ENCODE measurements at regions not wholly inside any gene's neighbourhood (a gene's known extent, or its start where the extent isn't known, plus 50 kb on each side); places are given as distances from the start of the nearest gene placed in this dataset.

DNA sequence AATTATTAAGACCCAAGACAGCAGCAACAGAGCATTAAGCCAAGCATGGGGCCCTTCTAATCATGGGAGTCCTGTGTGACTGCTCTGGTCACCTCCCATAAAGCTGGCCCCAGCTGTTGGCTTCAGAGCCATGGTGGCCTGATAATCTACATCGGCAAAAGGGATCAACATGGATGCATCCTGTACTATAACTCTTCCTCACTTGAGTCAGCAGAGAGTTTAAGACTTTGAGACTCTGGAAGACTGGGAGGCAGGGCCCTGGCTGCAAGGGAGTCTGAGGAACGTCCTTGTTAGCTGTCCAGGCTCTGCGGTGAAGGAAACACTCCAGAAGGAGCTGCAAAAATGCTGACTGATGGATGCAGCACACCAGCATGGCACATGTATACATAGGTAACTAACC, 95.0 kb upstream of the KIAA1217 start:
- peaks cover 13% of the 10 kb centered on the region for H3K4me1 Mint-ChIP-seq

DNA sequence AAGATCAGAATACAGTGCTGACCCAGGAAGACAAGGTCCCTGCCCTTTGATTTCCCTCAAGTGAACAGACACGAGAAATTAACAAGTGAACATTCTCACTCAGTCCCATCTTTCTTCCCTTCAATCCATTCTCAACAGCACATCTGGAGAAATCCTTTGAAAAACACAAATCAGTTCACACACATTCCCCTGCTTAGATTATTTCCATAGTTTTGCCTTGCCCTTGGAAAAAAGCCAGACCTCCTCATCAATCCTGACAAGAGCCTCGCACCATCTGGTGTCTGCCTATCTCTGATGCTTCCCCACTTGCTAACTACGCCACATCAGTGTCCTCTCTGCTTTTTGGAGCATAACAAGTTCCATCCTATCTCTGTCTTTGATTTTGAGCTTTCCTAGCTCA, 94.4 kb upstream of the KIAA1217 start:
- Mint-ChIP-seq H3K27me3 (ENCODE audit: insufficient read depth) (no peaks in the 10 kb centered on the region), H3K36me3 (ENCODE audit: low read depth) (no peaks in the 10 kb centered on the region), H3K27ac (no peak overlapping the region), H3K4me3 (no peak overlapping the region), H3K9me3 (no peaks in the 10 kb centered on the region), H3K4me1 (peaks cover 18% of the 10 kb centered on the region)
- DNase-seq, result no peak
- no peaks in the 10 kb centered on the region for H3K9me3 ChIP-seq (ENCODE audit: control insufficient read depth, low read length)
- no peak overlapping the region for H3K9ac ChIP-seq (ENCODE audit: extremely low read depth, low read length, poor library complexity, severe bottlenecking)
- WGBS, 2 experiments (ENCODE audit: insufficient coverage in 1 of 2, insufficient read length in 1 of 2), result 88 to 92% methylated on average over 2 to 3 of the region's 3 CpGs
- H3K27ac ChIP-seq (ENCODE audit: low read depth, low read length), result no peak overlapping the region
- no peaks in the 10 kb centered on the region for H3K4me1 ChIP-seq (ENCODE audit: control insufficient read depth, insufficient read depth, low read length)
- no peaks in the 10 kb centered on the region for H3K36me3 ChIP-seq (ENCODE audit: control insufficient read depth, insufficient read depth, low read length)
- no peak overlapping the region for H3K4me3 ChIP-seq (ENCODE audit: low read length)
- TF ChIP-seq, protein P1, sequence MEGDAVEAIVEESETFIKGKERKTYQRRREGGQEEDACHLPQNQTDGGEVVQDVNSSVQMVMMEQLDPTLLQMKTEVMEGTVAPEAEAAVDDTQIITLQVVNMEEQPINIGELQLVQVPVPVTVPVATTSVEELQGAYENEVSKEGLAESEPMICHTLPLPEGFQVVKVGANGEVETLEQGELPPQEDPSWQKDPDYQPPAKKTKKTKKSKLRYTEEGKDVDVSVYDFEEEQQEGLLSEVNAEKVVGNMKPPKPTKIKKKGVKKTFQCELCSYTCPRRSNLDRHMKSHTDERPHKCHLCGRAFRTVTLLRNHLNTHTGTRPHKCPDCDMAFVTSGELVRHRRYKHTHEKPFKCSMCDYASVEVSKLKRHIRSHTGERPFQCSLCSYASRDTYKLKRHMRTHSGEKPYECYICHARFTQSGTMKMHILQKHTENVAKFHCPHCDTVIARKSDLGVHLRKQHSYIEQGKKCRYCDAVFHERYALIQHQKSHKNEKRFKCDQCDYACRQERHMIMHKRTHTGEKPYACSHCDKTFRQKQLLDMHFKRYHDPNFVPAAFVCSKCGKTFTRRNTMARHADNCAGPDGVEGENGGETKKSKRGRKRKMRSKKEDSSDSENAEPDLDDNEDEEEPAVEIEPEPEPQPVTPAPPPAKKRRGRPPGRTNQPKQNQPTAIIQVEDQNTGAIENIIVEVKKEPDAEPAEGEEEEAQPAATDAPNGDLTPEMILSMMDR (conservative IDR thresholded peaks at IDR 0.05), result no peak
- no peaks in the 10 kb centered on the region for H3K27me3 ChIP-seq (ENCODE audit: control insufficient read depth, insufficient read depth, low read length, poor library complexity, severe bottlenecking)

More for the DNA sequence above, 95.0 kb upstream of the KIAA1217 start:
- no peaks in the 10 kb centered on the region for H3K36me3 ChIP-seq (ENCODE audit: control insufficient read depth, insufficient read depth, low read length)
- no peaks in the 10 kb centered on the region for H3K4me1 ChIP-seq (ENCODE audit: control insufficient read depth, insufficient read depth, low read length)
- TF ChIP-seq, protein P1 (conservative IDR thresholded peaks at IDR 0.05), result no peak
- H3K9me3 Mint-ChIP-seq, result no peaks in the 10 kb centered on the region
- no peak overlapping the region for H3K27ac Mint-ChIP-seq
- DNase-seq, result no peak
- no peaks in the 10 kb centered on the region for H3K27me3 Mint-ChIP-seq (ENCODE audit: insufficient read depth)
- no peak overlapping the region for H3K9ac ChIP-seq (ENCODE audit: extremely low read depth, low read length, poor library complexity, severe bottlenecking)
- no peak overlapping the region for H3K4me3 ChIP-seq (ENCODE audit: low read length)
- 86 to 100% methylated on average over 2 to 3 of the region's 3 CpGs for WGBS, 2 experiments (ENCODE audit: insufficient coverage in 1 of 2, insufficient read length in 1 of 2)
- H3K9me3 ChIP-seq (ENCODE audit: control insufficient read depth, low read length), result no peaks in the 10 kb centered on the region
- no peaks in the 10 kb centered on the region for H3K27me3 ChIP-seq (ENCODE audit: control insufficient read depth, insufficient read depth, low read length, poor library complexity, severe bottlenecking)
- H3K4me3 Mint-ChIP-seq, result no peak overlapping the region
- H3K36me3 Mint-ChIP-seq (ENCODE audit: low read depth), result no peaks in the 10 kb centered on the region
- H3K27ac ChIP-seq (ENCODE audit: low read depth, low read length), result no peak overlapping the region

DNA sequence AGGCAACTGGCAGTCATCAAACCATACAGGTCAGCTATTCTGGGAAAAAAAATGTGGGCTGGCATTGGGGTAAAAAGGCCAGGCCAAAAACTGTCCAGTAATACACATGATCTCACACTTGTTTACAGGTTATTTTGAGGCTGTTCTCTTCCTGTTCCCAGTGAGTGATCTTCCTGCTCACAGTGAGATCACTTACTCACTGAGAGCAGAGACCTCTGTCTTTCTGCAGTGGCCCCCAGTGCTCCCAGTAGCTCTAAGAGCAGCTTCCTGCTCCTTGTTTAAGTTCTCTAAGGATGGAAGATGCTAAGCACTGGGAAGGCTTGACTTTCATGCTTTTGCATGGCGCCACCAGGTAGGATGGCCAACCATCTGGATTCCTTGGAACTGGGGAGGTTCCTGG, 93.5 kb upstream of the KIAA1217 start:
- Histone ChIP-seq H3K4me3 (ENCODE audit: low read length) (no peak overlapping the region), H3K36me3 (ENCODE audit: control insufficient read depth, insufficient read depth, low read length) (no peaks in the 10 kb centered on the region), H3K4me1 (ENCODE audit: control insufficient read depth, insufficient read depth, low read length) (no peaks in the 10 kb centered on the region), H3K27ac (ENCODE audit: low read depth, low read length) (no peak overlapping the region), H3K9me3 (ENCODE audit: control insufficient read depth, low read length) (no peaks in the 10 kb centered on the region), H3K9ac (ENCODE audit: extremely low read depth, low read length, poor library complexity, severe bottlenecking) (no peak overlapping the region), H3K27me3 (ENCODE audit: control insufficient read depth, insufficient read depth, low read length, poor library complexity, severe bottlenecking) (no peaks in the 10 kb centered on the region)
- WGBS, 2 experiments (ENCODE audit: insufficient coverage in 1 of 2, insufficient read length in 1 of 2), result 82 to 100% methylated on average over 1 of the region's 1 CpG
- TF ChIP-seq, protein P1 (conservative IDR thresholded peaks at IDR 0.05), result no peak
- H3K27ac Mint-ChIP-seq, result no peak overlapping the region
- H3K9me3 Mint-ChIP-seq, result no peaks in the 10 kb centered on the region
- H3K4me3 Mint-ChIP-seq, result no peak overlapping the region
- peaks cover 18% of the 10 kb centered on the region for H3K4me1 Mint-ChIP-seq
- H3K36me3 Mint-ChIP-seq (ENCODE audit: low read depth), result no peaks in the 10 kb centered on the region
- no peaks in the 10 kb centered on the region for H3K27me3 Mint-ChIP-seq (ENCODE audit: insufficient read depth)
- no peak for DNase-seq

All from endodermal cell (in vitro differentiated cells).